Heart right ventricle (tissue), 16 donors: ENCODE measurements at regions not wholly inside any gene's neighbourhood (a gene's known extent, or its start where the extent isn't known, plus 50 kb on each side); places are given as distances from the start of the nearest gene placed in this dataset.

Source experiments
- ATAC-seq, 8 donors: fragments of 200-7000 bp; cut with Tn5 transposase; one replicate each; pipeline ENCODE4 v1.9.1; 2020; ENCODE audit warnings: mild to moderate bottlenecking in 8 of 8, moderate library complexity in 8 of 8, moderate number of reproducible peaks in 1 of 8
- DNase-seq, 2 donors: peaks; one replicate each; pipeline ENCODE4 v3.0.0-alpha.2; 2020
- H3K27ac ChIP-seq, 10 donors: fragments of 200-600 bp; sonication (generic) in 2 of 10; one replicate each; pipeline versions ENCODE4 v1.5.0 to v1.8.0; 2020 to 2022; ENCODE audit warnings: mild to moderate bottlenecking in 3 of 10
- H3K27me3 ChIP-seq, 7 donors: fragments of 200-600 bp; one replicate each; pipeline ENCODE4 v1.8.0; 2021 to 2022; ENCODE audit warnings: mild to moderate bottlenecking in 2 of 7
- H3K36me3 ChIP-seq, 9 donors: fragments of 200-600 bp; sonication (generic) in 1 of 9; one replicate each; pipeline versions ENCODE4 v1.5.0 to v1.8.0; 2020 to 2022; ENCODE audit warnings: mild to moderate bottlenecking in 2 of 9
- H3K4me1 ChIP-seq, 9 donors: fragments of 200-600 bp; sonication (generic) in 1 of 9; one replicate each; pipeline versions ENCODE4 v1.5.0 to v1.8.0; 2020 to 2022; ENCODE audit warnings: mild to moderate bottlenecking in 4 of 9
- H3K4me3 ChIP-seq, 10 donors: fragments of 200-600 bp; sonication (generic) in 2 of 10; one replicate each; pipeline versions ENCODE4 v1.5.0 to v1.8.0; 2020 to 2022; ENCODE audit warnings: mild to moderate bottlenecking in 7 of 10, moderate library complexity in 2 of 10
- H3K9me3 ChIP-seq, 11 donors: fragments of 200-600 bp in 10 of 11; sonication (generic) in 2 of 11; one replicate each; pipeline versions ENCODE4 v1.5.0 to v1.8.0; 2013 to 2022; ENCODE audit warnings: mild to moderate bottlenecking in 2 of 11, control low read depth in 1 of 11, moderate library complexity in 1 of 11
- CTCF ChIP-seq, 9 donors: fragments of 200-600 bp; sonication (generic) in 2 of 9; IDR thresholded peaks; one replicate each; pipeline versions ENCODE4 v1.5.0 to v1.8.0; 2021 to 2022; ENCODE audit warnings: antibody characterized with exemption in 9 of 9, mild to moderate bottlenecking in 5 of 9, moderate library complexity in 1 of 9
- WGBS, 2 donors: extraction: QIAGEN DNeasy Blood & Tissue Kit; methylation state at CpG; one replicate each; pipeline ENCODE4 v1.1.7; 2013; ENCODE audit warnings: inconsistent platforms in 1 of 2; 5-methylcytosine and 5-hydroxymethylcytosine counted together
- intact Hi-C, 10 donors: fragments of 100-400 bp; cut with DNase I; formaldehyde crosslinking; loops; one replicate each; pipeline versions ENCODE4 v1.11.1 to v1.14.2; 2022
- donor health status: Arrhythmogenic right ventricular cardiomyopathy.
- donor health status: ischemic (EF 13 %, LVEDD 7.1; RV severe dilation, severe dysfunction).
- donor health status: healthy with polysubstance abuse.
- donor health status: DM: no; HTN: yes; CAD: no.
- donor health status: DM: no; HTN: no; CAD: no.
- donor health status: ischemic (EF 25% LVEDD 6.9; RV normal size, moderate dysfunction).
- donor health status: ischemic (EF 25% LVEDD 5.7; RV mildly dilated, moderate dysfunction).
- donor health status: healthy.
- donor health status: DM: yes; HTN: yes; CAD: no.
- donor health status: Ischemic cardiomyopathy.
- donor health status: ischemic (EF 35%, LVEDD 5.7; RV mildly dilated, moderate dysfunction).
- donor health status: nonischemic (EF 11% LVEDD 7.7; RV severe dilation, severe dysfunction).
- donor health status: DM: yes; HTN: yes; CAD: no.
- donor health status: PGD.
- donor health status: ischemic (EF 29% LVEDD 5.4; RV normal size, mild dysfunction).
- donor health status: nonischemic (EF 23%, LVEDD 6.1; RV moderate dilation, normal function).

GRCh38 chr3:181276358-181276896 is 286.9 kb upstream of the DNAJC19 start:
- H3K27ac ChIP-seq, result no peak overlapping the region
- 72 to 78% methylated on average over 6 of the region's 6 CpGs for WGBS, 2 donors
- H3K9me3 ChIP-seq, result no peaks in the 10 kb centered on the region
- H3K4me1 ChIP-seq, result no peaks in the 10 kb centered on the region
- H3K36me3 ChIP-seq, result no peaks in the 10 kb centered on the region
- H3K4me3 ChIP-seq, result no peak overlapping the region
- no peak for TF ChIP-seq CTCF (IDR thresholded peaks at IDR 0.05)
- no peak for DNase-seq
- intact Hi-C loops, result no loop called here
- ATAC-seq, result no peak
- peaks cover 0 to 8% (median 0%) of the 10 kb centered on the region in 7 donors for H3K27me3 ChIP-seq

GRCh38 chr3:181274025-181274424 is 284.5 kb upstream of the DNAJC19 start:
- no peak overlapping the region for H3K4me3 ChIP-seq
- 78 to 86% methylated on average over 1 of the region's 1 CpG for WGBS, 2 donors
- peaks cover 0 to 8% (median 0%) of the 10 kb centered on the region in 7 donors for H3K27me3 ChIP-seq
- no peak for TF ChIP-seq CTCF (IDR thresholded peaks at IDR 0.05)
- ATAC-seq (no peak), DNase-seq (no peak)
- intact Hi-C loops, result no loop called here
- no peaks in the 10 kb centered on the region for H3K9me3 ChIP-seq
- H3K4me1 ChIP-seq, result no peaks in the 10 kb centered on the region
- no peak overlapping the region for H3K27ac ChIP-seq
- no peaks in the 10 kb centered on the region for H3K36me3 ChIP-seq

DNA sequence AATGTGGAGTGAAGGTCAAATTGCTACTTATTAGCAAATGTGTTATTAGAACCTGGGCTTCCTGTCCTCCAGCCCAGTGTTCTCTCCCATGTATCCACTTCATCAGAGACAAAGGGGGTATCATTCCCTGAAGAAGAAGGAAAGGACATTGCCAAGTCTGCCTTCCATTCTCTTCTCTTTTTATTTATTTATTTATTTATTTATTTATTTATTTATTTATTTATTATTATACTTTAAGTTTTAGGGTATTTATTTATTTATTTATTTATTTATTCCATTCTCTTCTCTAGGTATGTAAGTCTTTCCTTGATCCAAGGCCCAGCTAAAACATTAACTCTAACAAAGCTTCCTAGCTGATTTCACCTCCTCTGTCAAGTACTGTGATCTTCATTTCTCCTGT is 277.8 kb upstream of the DNAJC19 start:
- Histone ChIP-seq H3K27me3 (peaks cover 0 to 4% (median 0%) of the 10 kb centered on the region in 7 donors), H3K4me3 (no peak overlapping the region), H3K9me3 (peaks cover 0 to 2% (median 0%) of the 10 kb centered on the region in 11 donors), H3K4me1 (no peaks in the 10 kb centered on the region), H3K36me3 (no peaks in the 10 kb centered on the region), H3K27ac (no peak overlapping the region)
- TF ChIP-seq CTCF (IDR thresholded peaks at IDR 0.05), result no peak
- DNase-seq (no peak), ATAC-seq (no peak)
- intact Hi-C loops, result no loop called here

- Histone ChIP-seq H3K4me1 (no peaks in the 10 kb centered on the region), H3K27ac (no peak overlapping the region), H3K27me3 (no peaks in the 10 kb centered on the region), H3K4me3 (peak overlapping the region in 1 of 10 donors; percentile 7), H3K36me3 (no peaks in the 10 kb centered on the region), H3K9me3 (peaks cover 0 to 8% (median 0%) of the 10 kb centered on the region in 11 donors)
- ATAC-seq, result no peak
- TF ChIP-seq CTCF (IDR thresholded peaks at IDR 0.05), result no peak
- DNase-seq, result no peak
- intact Hi-C loops, result no loop called here
- 49 to 54% methylated on average over 4 of the region's 4 CpGs for WGBS, 2 donors
Measured at GRCh38 chr3:181265750-181266333, 276.3 kb upstream of the DNAJC19 start.
